OCI-LY1 (cell line): ENCODE measurements at regions not wholly inside any gene's neighbourhood (a gene's known extent, or its start where the extent isn't known, plus 50 kb on each side); places are given as distances from the start of the nearest gene placed in this dataset.

Experiments
- EZH2 ChIP-seq: fragments of 200-600 bp; sonication (generic), shearing (Covaris generic); IDR thresholded peaks from 2 replicates; pipeline ENCODE4 v1.8.0; 2017; ENCODE audit warnings: borderline replicate concordance, mixed run types, mild to moderate bottlenecking, antibody characterized with exemption, low read length, moderate library complexity, mixed read lengths
- TF ChIP-seq, protein P1 (sequence below): fragments of 200-600 bp; sonication (generic), shearing (Covaris generic); IDR thresholded peaks from 2 replicates; pipeline ENCODE4 v1.5.1; 2017; ENCODE audit warnings: mild to moderate bottlenecking, antibody characterized with exemption, low read length, moderate library complexity, mixed read lengths

- no peak for TF ChIP-seq EZH2
- TF ChIP-seq, protein P1, sequence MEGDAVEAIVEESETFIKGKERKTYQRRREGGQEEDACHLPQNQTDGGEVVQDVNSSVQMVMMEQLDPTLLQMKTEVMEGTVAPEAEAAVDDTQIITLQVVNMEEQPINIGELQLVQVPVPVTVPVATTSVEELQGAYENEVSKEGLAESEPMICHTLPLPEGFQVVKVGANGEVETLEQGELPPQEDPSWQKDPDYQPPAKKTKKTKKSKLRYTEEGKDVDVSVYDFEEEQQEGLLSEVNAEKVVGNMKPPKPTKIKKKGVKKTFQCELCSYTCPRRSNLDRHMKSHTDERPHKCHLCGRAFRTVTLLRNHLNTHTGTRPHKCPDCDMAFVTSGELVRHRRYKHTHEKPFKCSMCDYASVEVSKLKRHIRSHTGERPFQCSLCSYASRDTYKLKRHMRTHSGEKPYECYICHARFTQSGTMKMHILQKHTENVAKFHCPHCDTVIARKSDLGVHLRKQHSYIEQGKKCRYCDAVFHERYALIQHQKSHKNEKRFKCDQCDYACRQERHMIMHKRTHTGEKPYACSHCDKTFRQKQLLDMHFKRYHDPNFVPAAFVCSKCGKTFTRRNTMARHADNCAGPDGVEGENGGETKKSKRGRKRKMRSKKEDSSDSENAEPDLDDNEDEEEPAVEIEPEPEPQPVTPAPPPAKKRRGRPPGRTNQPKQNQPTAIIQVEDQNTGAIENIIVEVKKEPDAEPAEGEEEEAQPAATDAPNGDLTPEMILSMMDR: no peak
Measured at GRCh38 chr1:105419030-105419429, 1637.4 kb upstream of the PRMT6 start.
